ENCODE measurements at regions not wholly inside any gene's neighbourhood (a gene's known extent, or its start where the extent isn't known, plus 50 kb on each side); places are given as distances from the start of the nearest gene placed in this dataset.

GRCh38 chrX:40299641-40300046 lies 201.9 kb upstream of the BCOR start:
- no peaks in the 10 kb centered on the region for H3K36me3 ChIP-seq (ENCODE audit: control insufficient read depth, insufficient read depth, low read length)
- peaks cover 10% of the 10 kb centered on the region for H3K4me1 ChIP-seq (ENCODE audit: control insufficient read depth, insufficient read depth, low read length, poor library complexity, severe bottlenecking)
- no peak overlapping the region for H3K4me3 ChIP-seq (ENCODE audit: extremely low read depth, insufficient read depth, low read length, poor library complexity, severe bottlenecking)
- 91 to 97% methylated on average over 6 to 8 of the region's 9 CpGs for WGBS, 2 experiments (ENCODE audit: insufficient coverage in 2 of 2)
- peak overlapping the region; percentile 79 for H3K27ac ChIP-seq (ENCODE audit: low read depth, low read length, severe bottlenecking)
- no peaks in the 10 kb centered on the region for H3K9me3 ChIP-seq (ENCODE audit: control insufficient read depth, low read length)

GRCh38 chrX:40298572-40299479 lies 201.1 kb upstream of the BCOR start:
- WGBS, 2 experiments (ENCODE audit: insufficient coverage in 2 of 2) = 17 to 41% methylated on average over 5 to 9 of the region's 36 CpGs
- Histone ChIP-seq H3K27ac (ENCODE audit: low read depth, low read length, severe bottlenecking) (peak overlapping the region; percentile 79), H3K4me1 (ENCODE audit: control insufficient read depth, insufficient read depth, low read length, poor library complexity, severe bottlenecking) (peaks cover 10% of the 10 kb centered on the region), H3K36me3 (ENCODE audit: control insufficient read depth, insufficient read depth, low read length) (no peaks in the 10 kb centered on the region), H3K9me3 (ENCODE audit: control insufficient read depth, low read length) (no peaks in the 10 kb centered on the region), H3K4me3 (ENCODE audit: extremely low read depth, insufficient read depth, low read length, poor library complexity, severe bottlenecking) (no peak overlapping the region)

- Histone ChIP-seq H3K4me1 (ENCODE audit: control insufficient read depth, insufficient read depth, low read length, poor library complexity, severe bottlenecking) (peaks cover 10% of the 10 kb centered on the region), H3K27ac (ENCODE audit: low read depth, low read length, severe bottlenecking) (peak overlapping the region; percentile 79), H3K36me3 (ENCODE audit: control insufficient read depth, insufficient read depth, low read length) (no peaks in the 10 kb centered on the region), H3K9me3 (ENCODE audit: control insufficient read depth, low read length) (no peaks in the 10 kb centered on the region), H3K4me3 (ENCODE audit: extremely low read depth, insufficient read depth, low read length, poor library complexity, severe bottlenecking) (no peak overlapping the region)
- WGBS, 2 experiments (ENCODE audit: insufficient coverage in 2 of 2) = no CpG with 5 or more reads among the region's 7 CpGs
These were observed 200.3 kb upstream of the BCOR start for GRCh38 chrX:40298069-40298468.

GRCh38 chrX:40291553-40291952 lies 193.8 kb upstream of the BCOR start:
- Histone ChIP-seq H3K27ac (ENCODE audit: low read depth, low read length, severe bottlenecking) (no peak overlapping the region), H3K4me1 (ENCODE audit: control insufficient read depth, insufficient read depth, low read length, poor library complexity, severe bottlenecking) (no peaks in the 10 kb centered on the region), H3K4me3 (ENCODE audit: extremely low read depth, insufficient read depth, low read length, poor library complexity, severe bottlenecking) (no peak overlapping the region), H3K9me3 (ENCODE audit: control insufficient read depth, low read length) (no peaks in the 10 kb centered on the region), H3K36me3 (ENCODE audit: control insufficient read depth, insufficient read depth, low read length) (no peaks in the 10 kb centered on the region)
- no CpG with 5 or more reads among the region's 2 CpGs for WGBS, 2 experiments (ENCODE audit: insufficient coverage in 2 of 2)

GRCh38 chrX:40290517-40290916 lies 192.8 kb upstream of the BCOR start:
- 100% methylated on average over 3 of the region's 7 CpGs; no CpG with 5 or more reads in 1 of the 2 experiments for WGBS, 2 experiments (ENCODE audit: insufficient coverage in 2 of 2)
- Histone ChIP-seq H3K4me1 (ENCODE audit: control insufficient read depth, insufficient read depth, low read length, poor library complexity, severe bottlenecking) (no peaks in the 10 kb centered on the region), H3K4me3 (ENCODE audit: extremely low read depth, insufficient read depth, low read length, poor library complexity, severe bottlenecking) (no peak overlapping the region), H3K36me3 (ENCODE audit: control insufficient read depth, insufficient read depth, low read length) (no peaks in the 10 kb centered on the region), H3K27ac (ENCODE audit: low read depth, low read length, severe bottlenecking) (no peak overlapping the region), H3K9me3 (ENCODE audit: control insufficient read depth, low read length) (no peaks in the 10 kb centered on the region)

DNA sequence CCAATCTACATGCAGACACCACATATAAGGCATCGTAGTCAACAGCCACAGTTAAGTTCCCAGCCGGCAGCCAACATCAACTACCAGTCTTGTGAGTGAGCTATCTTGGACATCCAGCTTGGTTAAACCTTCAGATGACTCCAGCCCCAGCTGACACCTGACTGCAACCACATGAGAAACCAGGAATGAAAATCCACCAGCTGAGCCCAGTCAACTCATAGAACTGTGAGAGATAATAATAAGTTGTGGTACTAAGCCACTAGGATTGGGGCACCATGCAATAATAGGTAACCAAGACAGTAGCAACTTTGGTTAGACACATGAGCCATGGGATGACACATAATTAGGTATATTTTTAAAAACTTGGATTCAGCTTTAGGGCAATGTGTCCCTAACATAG lies 188.1 kb upstream of the BCOR start:
- 100% methylated on average over 1 of the region's 2 CpGs for WGBS, 2 experiments (ENCODE audit: insufficient coverage in 2 of 2)

DNA sequence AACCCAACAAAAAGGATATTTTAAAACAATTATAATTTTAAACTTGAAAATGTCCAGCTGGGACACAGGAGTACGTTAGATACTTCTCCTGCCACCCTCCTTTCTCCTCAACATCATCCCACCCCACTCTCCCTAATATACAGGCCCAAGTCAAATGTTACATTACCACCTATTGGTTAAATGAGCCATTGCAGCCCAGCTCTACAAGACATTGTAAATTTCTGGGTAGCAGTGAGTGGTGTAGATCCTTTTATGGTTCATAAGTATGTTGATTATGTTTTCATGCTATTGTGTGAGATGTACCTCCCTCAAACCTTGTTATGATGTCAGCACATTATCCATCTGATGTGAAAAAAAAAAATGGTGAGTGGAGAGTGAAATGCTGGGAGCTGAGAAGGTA lies 187.1 kb upstream of the BCOR start:
- peaks cover 4% of the 10 kb centered on the region for H3K9me3 ChIP-seq (ENCODE audit: control insufficient read depth, low read length)
- no peaks in the 10 kb centered on the region for H3K4me1 ChIP-seq (ENCODE audit: control insufficient read depth, insufficient read depth, low read length, poor library complexity, severe bottlenecking)
- H3K36me3 ChIP-seq (ENCODE audit: control insufficient read depth, insufficient read depth, low read length) = no peaks in the 10 kb centered on the region
- H3K4me3 ChIP-seq (ENCODE audit: extremely low read depth, insufficient read depth, low read length, poor library complexity, severe bottlenecking) = no peak overlapping the region
- WGBS, 2 experiments (ENCODE audit: insufficient coverage in 2 of 2) = no CpG with 5 or more reads among the region's 1 CpG
- no peak overlapping the region for H3K27ac ChIP-seq (ENCODE audit: low read depth, low read length, severe bottlenecking)

More for the DNA sequence above, 188.1 kb upstream of the BCOR start:
- no peak overlapping the region for H3K4me3 ChIP-seq (ENCODE audit: extremely low read depth, insufficient read depth, low read length, poor library complexity, severe bottlenecking)
- peaks cover 4% of the 10 kb centered on the region for H3K9me3 ChIP-seq (ENCODE audit: control insufficient read depth, low read length)
- no peak overlapping the region for H3K27ac ChIP-seq (ENCODE audit: low read depth, low read length, severe bottlenecking)
- H3K36me3 ChIP-seq (ENCODE audit: control insufficient read depth, insufficient read depth, low read length) = no peaks in the 10 kb centered on the region
- no peaks in the 10 kb centered on the region for H3K4me1 ChIP-seq (ENCODE audit: control insufficient read depth, insufficient read depth, low read length, poor library complexity, severe bottlenecking)

DNA sequence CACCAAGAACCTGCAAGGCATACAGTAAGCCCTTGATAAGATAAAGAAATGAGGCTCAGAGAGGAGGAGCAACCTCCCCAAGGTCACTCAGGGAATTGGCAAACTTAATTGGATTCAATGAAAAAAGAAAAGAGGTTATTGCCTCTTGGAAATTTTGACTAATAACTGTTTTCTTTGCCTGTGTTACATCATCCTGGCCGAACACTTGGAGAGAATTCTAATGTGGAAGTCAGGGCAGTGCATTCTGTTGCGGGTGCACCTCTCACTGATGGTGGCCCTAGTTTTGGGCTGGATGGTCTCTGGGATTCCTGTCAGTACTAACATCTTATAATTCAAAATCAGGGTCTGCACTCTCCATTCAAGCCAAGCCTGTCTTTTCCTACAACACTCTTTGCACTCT lies 186.2 kb upstream of the BCOR start:
- H3K9me3 ChIP-seq (ENCODE audit: control insufficient read depth, low read length) = peaks cover 4% of the 10 kb centered on the region
- no peaks in the 10 kb centered on the region for H3K36me3 ChIP-seq (ENCODE audit: control insufficient read depth, insufficient read depth, low read length)
- WGBS, 2 experiments (ENCODE audit: insufficient coverage in 2 of 2) = 100% methylated on average over 1 of the region's 2 CpGs; no CpG with 5 or more reads in 1 of the 2 experiments
- peaks cover 2% of the 10 kb centered on the region for H3K4me1 ChIP-seq (ENCODE audit: control insufficient read depth, insufficient read depth, low read length, poor library complexity, severe bottlenecking)
- H3K27ac ChIP-seq (ENCODE audit: low read depth, low read length, severe bottlenecking) = no peak overlapping the region
- no peak overlapping the region for H3K4me3 ChIP-seq (ENCODE audit: extremely low read depth, insufficient read depth, low read length, poor library complexity, severe bottlenecking)

DNA sequence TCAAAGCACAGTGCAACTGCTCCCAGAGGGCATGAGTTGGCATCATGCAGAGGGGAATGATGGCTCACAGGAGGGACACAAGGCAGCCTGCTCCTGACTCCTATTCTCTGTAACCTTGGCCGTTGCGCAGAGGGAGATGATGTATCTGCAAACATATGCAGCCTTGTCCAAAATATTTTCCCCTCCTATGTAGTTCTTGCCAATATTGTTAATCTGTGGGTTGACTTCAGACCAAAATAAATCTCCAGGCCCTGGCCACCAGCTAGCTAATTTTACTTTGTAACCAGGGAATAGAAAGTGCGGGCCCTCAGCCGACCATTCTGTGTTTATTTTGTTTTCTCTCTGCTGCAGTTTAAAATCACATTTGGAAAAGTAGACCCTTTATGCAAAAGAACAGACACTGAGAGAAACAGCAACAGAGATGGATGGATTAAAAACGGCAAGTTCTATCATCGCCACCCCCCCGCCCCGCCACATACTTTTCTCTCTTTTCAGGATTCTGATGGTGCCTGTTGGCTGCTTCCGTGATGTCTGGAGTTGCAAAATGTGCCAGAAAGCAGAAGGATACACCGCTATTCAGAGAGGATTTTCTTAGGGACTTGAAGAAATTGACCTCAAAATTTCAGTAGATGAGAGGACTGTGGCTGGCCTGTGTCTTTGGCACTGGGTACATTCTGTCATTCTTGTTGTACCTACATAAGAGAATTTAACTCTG lies 185.3 kb upstream of the BCOR start:
- Histone ChIP-seq H3K36me3 (ENCODE audit: control insufficient read depth, insufficient read depth, low read length) (no peaks in the 10 kb centered on the region), H3K4me3 (ENCODE audit: extremely low read depth, insufficient read depth, low read length, poor library complexity, severe bottlenecking) (no peak overlapping the region), H3K4me1 (ENCODE audit: control insufficient read depth, insufficient read depth, low read length, poor library complexity, severe bottlenecking) (peaks cover 4% of the 10 kb centered on the region), H3K9me3 (ENCODE audit: control insufficient read depth, low read length) (peaks cover 4% of the 10 kb centered on the region), H3K27ac (ENCODE audit: low read depth, low read length, severe bottlenecking) (no peak overlapping the region)
- WGBS, 2 experiments (ENCODE audit: insufficient coverage in 2 of 2) = 87% methylated on average over 3 of the region's 10 CpGs; no CpG with 5 or more reads in 1 of the 2 experiments

DNA sequence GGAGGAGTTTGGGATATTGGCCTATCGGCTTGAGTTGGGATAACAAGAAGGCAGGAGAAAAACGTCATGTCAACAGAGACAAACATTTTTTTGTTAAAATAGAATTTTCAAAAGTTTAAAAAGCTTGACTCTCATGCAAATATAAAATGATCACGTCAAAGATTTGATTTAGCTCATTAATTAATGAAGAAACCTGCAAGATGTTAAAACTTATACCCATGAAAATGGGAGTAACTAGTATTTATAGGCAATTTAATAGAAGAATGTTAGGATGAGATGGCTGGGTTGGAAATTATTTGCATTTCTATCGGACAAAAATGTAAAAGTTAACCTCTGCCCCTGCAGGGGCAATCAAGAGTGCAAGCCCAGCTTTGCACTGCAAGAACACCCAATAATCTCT lies 184.6 kb upstream of the BCOR start:
- 83% methylated on average over 1 of the region's 4 CpGs; no CpG with 5 or more reads in 1 of the 2 experiments for WGBS, 2 experiments (ENCODE audit: insufficient coverage in 2 of 2)
- Histone ChIP-seq H3K27ac (ENCODE audit: low read depth, low read length, severe bottlenecking) (no peak overlapping the region), H3K4me3 (ENCODE audit: extremely low read depth, insufficient read depth, low read length, poor library complexity, severe bottlenecking) (no peak overlapping the region), H3K36me3 (ENCODE audit: control insufficient read depth, insufficient read depth, low read length) (no peaks in the 10 kb centered on the region), H3K9me3 (ENCODE audit: control insufficient read depth, low read length) (peaks cover 4% of the 10 kb centered on the region), H3K4me1 (ENCODE audit: control insufficient read depth, insufficient read depth, low read length, poor library complexity, severe bottlenecking) (peaks cover 4% of the 10 kb centered on the region)
